GM13976 (cell line): ENCODE measurements at regions not wholly inside any gene's neighbourhood (a gene's known extent, or its start where the extent isn't known, plus 50 kb on each side); places are given as distances from the start of the nearest gene placed in this dataset.

ENCODE experiments used
- DNase-seq: peaks from one replicate; pipeline ENCODE4 v3.0.0; 2012; ENCODE audit warnings: low spot score
- in situ Hi-C: fragments of 300-500 bp; cut with MboI; formaldehyde crosslinking; loops from one replicate; pipeline ENCODE4 v1.12.0; 2022; ENCODE audit warnings: low sequenced_read_pairs, mixed read lengths, inconsistent platforms; ENCODE audit not compliant: unreplicated experiment
- TF ChIP-seq, protein P1 (sequence below): IDR thresholded peaks from 2 replicates; pipeline ENCODE4 v1.5.1; 2012; ENCODE audit warnings: borderline replicate concordance, mild to moderate bottlenecking; ENCODE audit not compliant: insufficient read depth; ENCODE audit errors: extremely low read depth, missing control alignments, control extremely low read depth

DNA sequence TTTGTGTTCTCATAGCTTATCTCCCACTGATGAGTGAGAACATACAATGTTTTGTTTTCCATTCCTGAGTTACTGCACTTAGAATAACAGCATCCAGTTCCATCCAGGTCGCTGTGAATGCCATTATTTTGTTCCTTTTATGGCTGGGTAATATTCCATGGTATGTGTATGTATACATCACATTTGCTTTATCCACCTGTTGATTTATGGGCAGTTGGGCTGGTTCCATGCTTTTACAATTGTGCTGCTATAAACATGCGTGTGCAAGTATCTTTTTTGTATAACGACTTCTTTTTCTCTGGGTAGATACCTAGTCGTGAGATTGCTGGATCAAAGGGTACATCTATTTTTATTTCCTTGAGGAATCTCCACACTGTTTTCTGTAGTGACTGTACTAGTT is 74.8 kb downstream of the ZNF280B start:
- in situ Hi-C loops, result no loop called here
- TF ChIP-seq, protein P1, sequence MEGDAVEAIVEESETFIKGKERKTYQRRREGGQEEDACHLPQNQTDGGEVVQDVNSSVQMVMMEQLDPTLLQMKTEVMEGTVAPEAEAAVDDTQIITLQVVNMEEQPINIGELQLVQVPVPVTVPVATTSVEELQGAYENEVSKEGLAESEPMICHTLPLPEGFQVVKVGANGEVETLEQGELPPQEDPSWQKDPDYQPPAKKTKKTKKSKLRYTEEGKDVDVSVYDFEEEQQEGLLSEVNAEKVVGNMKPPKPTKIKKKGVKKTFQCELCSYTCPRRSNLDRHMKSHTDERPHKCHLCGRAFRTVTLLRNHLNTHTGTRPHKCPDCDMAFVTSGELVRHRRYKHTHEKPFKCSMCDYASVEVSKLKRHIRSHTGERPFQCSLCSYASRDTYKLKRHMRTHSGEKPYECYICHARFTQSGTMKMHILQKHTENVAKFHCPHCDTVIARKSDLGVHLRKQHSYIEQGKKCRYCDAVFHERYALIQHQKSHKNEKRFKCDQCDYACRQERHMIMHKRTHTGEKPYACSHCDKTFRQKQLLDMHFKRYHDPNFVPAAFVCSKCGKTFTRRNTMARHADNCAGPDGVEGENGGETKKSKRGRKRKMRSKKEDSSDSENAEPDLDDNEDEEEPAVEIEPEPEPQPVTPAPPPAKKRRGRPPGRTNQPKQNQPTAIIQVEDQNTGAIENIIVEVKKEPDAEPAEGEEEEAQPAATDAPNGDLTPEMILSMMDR, result no peak
- no peak for DNase-seq
